HEK293T (cell line): ENCODE measurements at regions not wholly inside any gene's neighbourhood (a gene's known extent, or its start where the extent isn't known, plus 50 kb on each side); places are given as distances from the start of the nearest gene placed in this dataset.

ENCODE experiments used
- CTCF ChIA-PET: fragments of 350-600 bp; formaldehyde crosslinking; extraction: SDS; loops from one replicate; lab custom pipeline; 2021; ENCODE audit warnings: antibody characterized with exemption, inconsistent platforms; lab: Yijun Ruan, JAX
- POLR2A ChIA-PET: fragments of 350-600 bp; formaldehyde crosslinking; extraction: SDS; loops from one replicate; lab custom pipeline; 2020; ENCODE audit warnings: antibody characterized with exemption, inconsistent platforms; lab: Yijun Ruan, JAX
- DNase-seq: peaks from one replicate; pipeline ENCODE4 v3.0.0; 2012; ENCODE audit warnings: mixed read lengths; ENCODE audit errors: extremely low spot score
- ARNT ChIP-seq: fragments of 450-650 bp; IDR thresholded peaks from 2 replicates; pipeline ENCODE4 v1.6.1; 2017; ENCODE audit warnings: mild to moderate bottlenecking
- BHLHE40 ChIP-seq: fragments of 450-650 bp; IDR thresholded peaks from 2 replicates; pipeline ENCODE4 v1.6.1; 2016; ENCODE audit warnings: mild to moderate bottlenecking, moderate library complexity, borderline replicate concordance
- CTBP1 ChIP-seq: fragments of 450-650 bp; IDR thresholded peaks from 2 replicates; pipeline ENCODE4 v1.6.1; 2016; ENCODE audit warnings: borderline replicate concordance
- ELF4 ChIP-seq: fragments of 450-650 bp; IDR thresholded peaks from 2 replicates; pipeline ENCODE4 v1.6.1; 2017; ENCODE audit warnings: antibody characterized with exemption
- FOXA1 ChIP-seq: fragments of 450-650 bp; IDR thresholded peaks from 2 replicates; pipeline ENCODE4 v1.6.1; 2016; ENCODE audit warnings: mild to moderate bottlenecking
- FOXK2 ChIP-seq: fragments of 450-650 bp; IDR thresholded peaks from 2 replicates; pipeline ENCODE4 v1.6.1; 2016; ENCODE audit warnings: mild to moderate bottlenecking
- FOXM1 ChIP-seq: fragments of 450-650 bp; IDR thresholded peaks from 2 replicates; pipeline ENCODE4 v1.6.1; 2017; ENCODE audit warnings: mild to moderate bottlenecking, borderline replicate concordance
- HDGF ChIP-seq: fragments of 450-650 bp; IDR thresholded peaks from 2 replicates; pipeline ENCODE4 v1.6.1; 2017; ENCODE audit warnings: antibody characterized with exemption, borderline replicate concordance
- L3MBTL2 ChIP-seq: fragments of 450-650 bp; conservative IDR thresholded peaks from 2 replicates; pipeline ENCODE4 v1.6.1; 2016; ENCODE audit warnings: mild to moderate bottlenecking
- LEF1 ChIP-seq: fragments of 450-650 bp; IDR thresholded peaks from 2 replicates; pipeline ENCODE4 v1.6.1; 2017; ENCODE audit warnings: mild to moderate bottlenecking, borderline replicate concordance
- NFRKB ChIP-seq: fragments of 450-650 bp; IDR thresholded peaks from 2 replicates; pipeline ENCODE4 v1.6.1; 2016; ENCODE audit warnings: mild to moderate bottlenecking, moderate library complexity
- PKNOX1 ChIP-seq: fragments of 450-650 bp; IDR thresholded peaks from 2 replicates; pipeline ENCODE4 v1.6.1; 2016
- SP1 ChIP-seq: fragments of 450-650 bp; IDR thresholded peaks from 2 replicates; pipeline ENCODE4 v1.6.1; 2017
- SUZ12 ChIP-seq: fragments of 450-650 bp; IDR thresholded peaks from 2 replicates; pipeline ENCODE4 v1.6.1; 2016; ENCODE audit warnings: mild to moderate bottlenecking
- TARDBP ChIP-seq: fragments of 450-650 bp; IDR thresholded peaks from 2 replicates; pipeline ENCODE4 v1.6.1; 2016
- ZNF384 ChIP-seq: fragments of 450-650 bp; IDR thresholded peaks from 2 replicates; pipeline ENCODE4 v1.6.1; 2016

DNA sequence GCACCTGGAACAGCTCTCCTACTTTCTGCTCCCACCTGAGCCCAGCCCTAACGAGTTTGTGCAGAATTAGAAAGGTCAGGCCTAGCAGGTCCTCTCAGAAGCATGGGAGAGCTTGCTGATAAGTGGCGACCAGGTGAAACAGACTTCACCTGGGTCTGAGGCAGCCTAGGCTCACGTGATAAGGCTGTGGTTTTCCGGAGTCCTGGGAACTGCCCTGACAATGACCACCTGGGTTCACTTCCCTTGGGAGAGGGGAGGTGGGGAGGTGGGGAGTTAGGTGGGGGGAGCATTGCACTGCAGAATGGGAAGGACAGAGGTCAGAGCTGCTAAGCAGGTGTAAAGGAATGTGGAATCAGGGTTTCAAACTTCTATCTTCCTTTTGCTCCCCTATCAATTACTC is 152.9 kb upstream of the MAP1B start:
- ChIA-PET CTCF (no interaction called here), POLR2A (no interaction called here)
- no peak for DNase-seq
- TF ChIP-seq SUZ12 (no peak), ARNT (no peak), HDGF (no peak), BHLHE40 (no peak), NFRKB (no peak), FOXK2 (no peak), SP1 (no peak), TARDBP (no peak), FOXA1 (no peak), CTBP1 (no peak), FOXM1 (no peak), PKNOX1 (no peak), ZNF384 (no peak), ELF4 (no peak), LEF1 (no peak)

DNA sequence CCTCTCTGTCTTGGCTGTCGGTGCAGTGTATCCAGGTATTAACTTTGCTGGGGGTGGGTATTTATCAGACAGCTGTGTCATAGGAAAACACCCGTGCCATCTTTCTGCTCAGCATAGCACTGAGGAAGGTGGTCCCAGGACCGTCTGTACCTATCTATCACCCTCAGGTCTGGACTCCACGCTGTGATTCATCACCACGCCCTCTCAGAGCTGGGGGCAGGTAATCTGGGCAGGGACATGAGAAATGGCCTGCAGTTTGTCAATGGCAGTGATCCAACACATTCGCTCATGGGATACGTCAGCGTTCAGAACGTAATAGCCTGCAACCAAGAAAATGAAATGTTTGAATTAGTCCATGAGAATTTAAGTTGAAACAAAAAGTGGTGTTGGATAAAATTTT is 151.6 kb upstream of the MAP1B start:
- TF ChIP-seq SUZ12 (no peak), ELF4 (no peak), NFRKB (no peak), FOXA1 (no peak), PKNOX1 (no peak), ARNT (no peak), CTBP1 (no peak), BHLHE40 (no peak), HDGF (no peak), TARDBP (no peak), FOXK2 (no peak), SP1 (no peak), L3MBTL2 (no peak), FOXM1 (no peak), LEF1 (no peak), ZNF384 (no peak)
- ChIA-PET CTCF (no interaction called here), POLR2A (no interaction called here)
- no peak for DNase-seq

DNA sequence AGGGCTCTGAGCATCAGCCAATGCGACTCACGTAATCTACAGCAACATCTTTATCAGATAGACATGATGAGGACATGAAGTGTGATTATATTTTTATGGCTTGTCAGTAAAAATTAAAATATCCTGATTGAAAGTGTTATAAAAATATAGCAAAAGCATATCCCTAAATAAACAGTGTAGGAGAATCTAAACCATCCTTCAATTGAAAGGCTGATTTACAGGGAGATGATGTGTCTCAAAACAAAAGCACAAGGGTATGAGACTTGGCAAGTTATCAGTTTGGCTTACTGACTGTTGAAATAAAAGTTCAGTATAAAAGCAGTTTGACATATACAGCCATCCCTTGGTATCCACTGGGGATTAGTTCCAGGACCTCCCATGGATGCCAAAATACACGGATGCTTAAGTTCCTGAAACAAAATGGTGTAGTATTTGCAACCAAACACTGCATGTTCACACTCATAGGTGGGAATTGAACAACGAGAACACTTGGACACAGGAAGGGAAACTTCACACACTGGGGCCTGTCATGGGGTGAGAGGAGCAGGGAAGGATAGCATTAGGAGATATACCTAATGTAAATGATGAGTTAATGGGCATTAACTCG is 149.9 kb upstream of the MAP1B start:
- DNase-seq: no peak
- ChIA-PET POLR2A (no interaction called here), CTCF (no interaction called here)
- TF ChIP-seq L3MBTL2: no peak
- no peak for TF ChIP-seq FOXA1
- TF ChIP-seq SUZ12: no peak
- no peak for TF ChIP-seq TARDBP
- TF ChIP-seq HDGF: no peak
- TF ChIP-seq CTBP1: no peak
- no peak for TF ChIP-seq NFRKB
- TF ChIP-seq FOXK2: no peak
- no peak for TF ChIP-seq PKNOX1
- TF ChIP-seq ZNF384: no peak
- no peak for TF ChIP-seq ELF4
- TF ChIP-seq BHLHE40: no peak
- TF ChIP-seq FOXM1: no peak
- no peak for TF ChIP-seq LEF1
- no peak for TF ChIP-seq ARNT
- no peak for TF ChIP-seq SP1

- CTCF ChIA-PET: no interaction called here
- DNase-seq: no peak
- TF ChIP-seq ARNT: no peak
- TF ChIP-seq NFRKB: no peak
- no peak for TF ChIP-seq SUZ12
- no peak for TF ChIP-seq CTBP1
- TF ChIP-seq PKNOX1: no peak
- TF ChIP-seq FOXK2: no peak
- TF ChIP-seq FOXA1: no peak
- no peak for TF ChIP-seq ELF4
- no peak for TF ChIP-seq L3MBTL2
- POLR2A ChIA-PET: no interaction called here
Observed at GRCh38 chr5:71960195-71960594, 147.1 kb upstream of the MAP1B start.

DNA sequence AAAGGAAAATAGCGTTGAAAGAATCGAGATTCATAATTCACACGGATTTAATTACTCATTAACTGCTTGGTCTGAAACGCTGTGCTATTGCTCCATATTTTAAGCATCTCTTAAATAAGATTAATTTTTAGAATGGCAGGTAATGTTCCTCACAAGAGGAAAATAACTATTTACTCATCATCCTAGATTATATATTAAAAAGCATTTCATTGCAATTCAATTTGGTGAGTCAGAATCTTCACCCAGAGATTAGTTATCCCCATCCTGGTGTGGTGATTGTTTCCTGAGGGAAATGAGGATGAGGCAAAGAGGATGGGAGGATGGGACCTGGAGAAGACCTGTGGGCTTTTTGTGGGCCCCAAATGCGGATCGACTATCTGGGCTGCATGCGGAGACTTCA is 145.5 kb upstream of the MAP1B start:
- POLR2A ChIA-PET: no interaction called here
- DNase-seq: no peak
- TF ChIP-seq LEF1 (no peak), SP1 (no peak), PKNOX1 (no peak), FOXA1 (no peak), HDGF (no peak), SUZ12 (no peak), CTBP1 (no peak), BHLHE40 (no peak), L3MBTL2 (no peak), ZNF384 (no peak), TARDBP (no peak), NFRKB (no peak), ARNT (no peak)
- CTCF ChIA-PET: no interaction called here
